H1 (cell line): ENCODE measurements at regions not wholly inside any gene's neighbourhood (a gene's known extent, or its start where the extent isn't known, plus 50 kb on each side); places are given as distances from the start of the nearest gene placed in this dataset.

Experiments used
- CTCF ChIA-PET: fragments of 300-600 bp; sonication (Branson Sonifier 250); formaldehyde crosslinking; loops from one replicate; lab custom pipeline; 2021; ENCODE audit not compliant: partially characterized antibody; lab: Charles Lee
- POLR2A ChIA-PET: fragments of 300-600 bp; sonication (Branson Sonifier 250); formaldehyde crosslinking; loops from one replicate; lab custom pipeline; 2021; ENCODE audit warnings: inconsistent platforms; ENCODE audit not compliant: partially characterized antibody; lab: Charles Lee
- DNase-seq, 2 experiments: peaks; one replicate each; pipeline versions ENCODE4 v3.0.0 to v3.0.0-alpha.2; 2010 to 2022; ENCODE audit warnings: low spot score in 2 of 2, low read depth in 1 of 2, mixed read lengths in 1 of 2
- FAIRE-seq: peaks from 2 replicates; lab custom pipeline; 2011; peaks lifted over from hg19 to GRCh38; lab: Jason Lieb, UNC
- H2AFZ ChIP-seq: 2 replicates; pipeline ENCODE4 v1.8.1; 2012; ENCODE audit warnings: low read length, inconsistent platforms
- H2AK5ac ChIP-seq: 2 replicates; pipeline ENCODE4 v1.6.1; 2013; ENCODE audit warnings: low read depth, low read length
- H2BK120ac ChIP-seq: replicated peaks from 2 replicates; pipeline ENCODE3; 2013; ENCODE audit warnings: low read depth, low read length, inconsistent platforms
- H2BK12ac ChIP-seq: 2 replicates; pipeline ENCODE4 v1.6.1; 2013; ENCODE audit warnings: low read depth, low read length
- H2BK15ac ChIP-seq: 2 replicates; pipeline ENCODE4 v1.6.1; 2013; ENCODE audit warnings: low read length
- H2BK20ac ChIP-seq: 2 replicates; pipeline ENCODE4 v1.6.1; 2013; ENCODE audit warnings: low read length
- H2BK5ac ChIP-seq: 2 replicates; pipeline ENCODE4 v1.6.1; 2013; ENCODE audit warnings: low read depth, low read length
- H3K14ac ChIP-seq: 2 replicates; pipeline ENCODE4 v1.6.1; 2013; ENCODE audit warnings: inconsistent platforms; ENCODE audit not compliant: insufficient read length
- H3K18ac ChIP-seq: 2 replicates; pipeline ENCODE4 v1.6.1; 2013; ENCODE audit warnings: low read length; ENCODE audit errors: extremely low read depth
- H3K23ac ChIP-seq: 2 replicates; pipeline ENCODE4 v1.6.1; 2013; ENCODE audit warnings: inconsistent platforms; ENCODE audit not compliant: insufficient read length
- H3K23me2 ChIP-seq: 2 replicates; pipeline ENCODE4 v1.6.1; 2013; ENCODE audit warnings: low read depth, low read length
- H3K27ac ChIP-seq: 2 replicates; pipeline ENCODE4 v1.6.1; 2011; ENCODE audit warnings: low read depth, low read length, inconsistent platforms
- H3K27me3 ChIP-seq, 4 experiments: replicated peaks in 1 of 4; 1 replicate in 1 of 4; 2 replicates in 3 of 4; pipeline versions ENCODE4 v1.6.1 to v1.8.1; 2011 to 2013; ENCODE audit warnings: low read length in 3 of 4, mild to moderate bottlenecking in 3 of 4, inconsistent platforms in 2 of 4, mixed read lengths in 2 of 4, moderate library complexity in 1 of 4; ENCODE audit not compliant: control insufficient read depth in 3 of 4, insufficient read depth in 3 of 4; ENCODE audit errors: extremely low read depth in 1 of 4
- H3K36me3 ChIP-seq, 4 experiments: 2 replicates each; pipeline versions ENCODE4 v1.6.1 to v1.8.1; 2011 to 2013; ENCODE audit warnings: mild to moderate bottlenecking in 4 of 4, low read length in 3 of 4, moderate library complexity in 2 of 4, control low read depth in 1 of 4, inconsistent platforms in 1 of 4; ENCODE audit not compliant: insufficient read depth in 4 of 4, control insufficient read depth in 2 of 4
- H3K4ac ChIP-seq: replicated peaks from 2 replicates; pipeline ENCODE3; 2013; ENCODE audit warnings: low read length, low read depth, mixed read lengths, inconsistent platforms; ENCODE audit not compliant: insufficient read length
- H3K4me1 ChIP-seq, 4 experiments: replicated peaks in 1 of 4; 1 replicate in 1 of 4; 2 replicates in 3 of 4; pipeline versions ENCODE4 v1.6.1 to v1.8.1; 2011 to 2013; ENCODE audit warnings: low read length in 3 of 4, inconsistent platforms in 2 of 4, mixed read lengths in 1 of 4; ENCODE audit not compliant: insufficient read depth in 4 of 4, control insufficient read depth in 3 of 4
- H3K4me2 ChIP-seq, 2 experiments: 2 replicates each; pipeline versions ENCODE4 v1.6.1 to v1.8.1; 2011 to 2013; ENCODE audit warnings: low read depth in 2 of 2, low read length in 2 of 2, control low read depth in 1 of 2, inconsistent platforms in 1 of 2, mild to moderate bottlenecking in 1 of 2; ENCODE audit not compliant: insufficient read depth in 1 of 2
- H3K4me3 ChIP-seq, 4 experiments: fragments of 200-600, 300-600 bp in 1 of 4; sonication (generic), shearing (Covaris generic), sonication (Bioruptor Twin) in 1 of 4; 2 replicates each; pipeline versions ENCODE4 v1.5.1 to v1.8.1; 2011 to 2016; ENCODE audit warnings: low read length in 4 of 4, low read depth in 3 of 4, control low read depth in 2 of 4, inconsistent platforms in 2 of 4, mild to moderate bottlenecking in 2 of 4, mixed read lengths in 1 of 4, moderate library complexity in 1 of 4; ENCODE audit not compliant: insufficient read depth in 2 of 4; ENCODE audit errors: extremely low read depth in 1 of 4
- H3K56ac ChIP-seq: replicated peaks from 2 replicates; pipeline ENCODE3; 2013; ENCODE audit warnings: low read depth, mild to moderate bottlenecking, mixed read lengths, low read length, inconsistent platforms; ENCODE audit not compliant: insufficient read length
- H3K79me1 ChIP-seq: 2 replicates; pipeline ENCODE4 v1.6.1; 2013; ENCODE audit warnings: low read depth, low read length, control low read depth
- H3K79me2 ChIP-seq, 2 experiments: 2 replicates each; pipeline versions ENCODE4 v1.6.1 to v1.8.1; 2012 to 2013; ENCODE audit warnings: low read length in 2 of 2, mild to moderate bottlenecking in 2 of 2, inconsistent platforms in 1 of 2; ENCODE audit not compliant: insufficient read depth in 2 of 2, control insufficient read depth in 1 of 2
- H3K9ac ChIP-seq, 4 experiments: replicated peaks in 1 of 4; 1 replicate in 1 of 4; 2 replicates in 3 of 4; pipeline versions ENCODE4 v1.6.1 to v1.8.1; 2011 to 2013; ENCODE audit warnings: low read depth in 3 of 4, low read length in 3 of 4, control low read depth in 2 of 4, mild to moderate bottlenecking in 2 of 4, moderate library complexity in 2 of 4, inconsistent platforms in 1 of 4; ENCODE audit errors: extremely low read depth in 1 of 4
- H3K9me3 ChIP-seq, 2 experiments: 2 replicates each; pipeline versions ENCODE4 v1.6.1 to v1.8.1; 2012 to 2013; ENCODE audit warnings: mild to moderate bottlenecking in 2 of 2, moderate library complexity in 2 of 2, control low read depth in 1 of 2, inconsistent platforms in 1 of 2, low read depth in 1 of 2, low read length in 1 of 2, mixed read lengths in 1 of 2; ENCODE audit not compliant: insufficient read depth in 2 of 2
- H4K20me1 ChIP-seq, 2 experiments: replicated peaks in 1 of 2; 2 replicates each; pipeline versions ENCODE3 to v1.8.1; 2011 to 2013; ENCODE audit warnings: inconsistent platforms in 2 of 2, low read length in 2 of 2, mild to moderate bottlenecking in 1 of 2; ENCODE audit not compliant: insufficient read depth in 2 of 2, control insufficient read depth in 1 of 2
- H4K5ac ChIP-seq: 2 replicates; pipeline ENCODE4 v1.6.1; 2013; ENCODE audit warnings: low read length, low read depth, mixed read lengths, inconsistent platforms; ENCODE audit not compliant: insufficient read length
- H4K8ac ChIP-seq: 2 replicates; pipeline ENCODE4 v1.8.0; 2013; ENCODE audit warnings: mild to moderate bottlenecking, moderate library complexity, low read length, inconsistent platforms; ENCODE audit not compliant: insufficient read depth; ENCODE audit errors: extremely low read depth
- H4K91ac ChIP-seq: replicated peaks from 2 replicates; pipeline ENCODE3; 2013; ENCODE audit warnings: low read length, mixed read lengths, inconsistent platforms; ENCODE audit not compliant: insufficient read length
- GTF2F1 ChIP-seq: IDR thresholded peaks from 2 replicates; pipeline ENCODE4 v1.6.1; 2012; ENCODE audit warnings: low read depth, low read length, improper control_type of control experiment, borderline replicate concordance
- SIX5 ChIP-seq: IDR thresholded peaks from 2 replicates; pipeline ENCODE4 v1.6.1; 2011; ENCODE audit warnings: mild to moderate bottlenecking, low read depth, low read length
- SP2 ChIP-seq: IDR thresholded peaks from 2 replicates; pipeline ENCODE4 v1.6.1; 2012; ENCODE audit warnings: mild to moderate bottlenecking, low read length, inconsistent platforms
- WGBS, 2 experiments: shearing (Covaris generic) in 1 of 2; methylation state at CpG; one replicate each; pipeline versions ENCODE4 v1.1.6 to v1.1.7; 2013 to 2015; ENCODE audit warnings: low lambda C conversion rate in 2 of 2, mixed read lengths in 2 of 2, inconsistent platforms in 1 of 2, low coverage in 1 of 2, missing lambda C conversion rate in 1 of 2; ENCODE audit not compliant: insufficient replicate concordance in 2 of 2, insufficient coverage in 1 of 2, insufficient read length in 1 of 2; ENCODE audit errors: extremely low coverage in 1 of 2, missing lambda C conversion rate in 1 of 2; 5-methylcytosine and 5-hydroxymethylcytosine counted together

DNA sequence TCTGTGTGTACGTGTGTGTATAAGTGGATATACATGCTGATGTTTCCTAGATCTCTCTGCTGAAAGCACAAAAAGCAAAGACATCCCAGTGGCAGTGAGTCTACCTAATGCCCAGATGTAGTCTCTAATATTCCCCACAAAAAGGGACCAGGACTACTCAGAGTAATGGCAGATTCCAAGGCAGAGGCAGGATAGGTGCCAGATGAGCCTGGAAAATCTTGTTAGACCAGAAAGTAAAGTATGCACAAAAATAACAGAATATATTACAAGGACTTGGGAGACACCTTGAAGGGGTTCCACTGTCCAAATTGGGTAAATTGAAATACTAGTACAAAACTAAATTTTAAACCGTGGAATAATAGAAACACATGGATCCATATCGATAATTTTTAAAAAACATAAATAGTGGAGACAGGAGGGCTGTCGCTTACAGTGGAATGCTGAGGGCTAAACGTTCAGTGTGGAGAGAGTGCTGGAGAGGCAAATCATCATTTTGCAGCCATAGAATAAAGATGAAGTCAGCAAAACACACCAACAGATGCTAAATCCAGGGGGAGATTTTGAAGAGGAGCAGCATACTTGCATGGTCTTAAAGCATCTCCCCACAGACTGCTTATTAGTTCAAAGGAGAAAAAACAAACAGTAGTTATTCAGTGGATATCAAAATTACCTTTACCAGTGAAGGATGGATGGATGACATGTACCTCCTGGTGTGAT lies 123.4 kb upstream of the TSPAN5 start:
- Histone ChIP-seq H2BK12ac (no peak overlapping the region), H3K4me2 (no peak overlapping the region)
- WGBS, 2 experiments: 73% methylated on average over 5 of the region's 5 CpGs; no CpG with 5 or more reads in 1 of the 2 experiments
- TF ChIP-seq GTF2F1 (no peak), SP2 (no peak), SIX5 (no peak)

More for the DNA sequence above, 123.4 kb upstream of the TSPAN5 start:
- H2BK5ac ChIP-seq: no peak overlapping the region
- H2AFZ ChIP-seq: no peak overlapping the region
- CTCF ChIA-PET: no interaction called here
- no peaks in the 10 kb centered on the region; a peak in 1 of 7 replicates for H3K27me3 ChIP-seq
- no peak overlapping the region for H3K27ac ChIP-seq
- H3K4me1 ChIP-seq: no peaks in the 10 kb centered on the region
- no peak for FAIRE-seq
- H3K18ac ChIP-seq: no peak overlapping the region
- no peaks in the 10 kb centered on the region for H3K79me1 ChIP-seq
- no peak overlapping the region for H4K8ac ChIP-seq
- no peaks in the 10 kb centered on the region for H3K36me3 ChIP-seq
- no peak overlapping the region for H2BK120ac ChIP-seq
- no peak overlapping the region for H3K4me3 ChIP-seq
- H3K9ac ChIP-seq: no peak overlapping the region
- no peak overlapping the region for H4K91ac ChIP-seq
- H3K56ac ChIP-seq: no peak overlapping the region
- H2BK20ac ChIP-seq: no peak overlapping the region
- no peak overlapping the region for H3K4ac ChIP-seq
- H2BK15ac ChIP-seq: no peak overlapping the region
- no peak overlapping the region for H2AK5ac ChIP-seq
- no peaks in the 10 kb centered on the region for H4K20me1 ChIP-seq
- DNase-seq: no peak
- no peak overlapping the region for H3K14ac ChIP-seq
- no peak overlapping the region for H3K23ac ChIP-seq
- no peaks in the 10 kb centered on the region for H3K79me2 ChIP-seq
- H4K5ac ChIP-seq: no peak overlapping the region
- no peaks in the 10 kb centered on the region for H3K9me3 ChIP-seq
- no peaks in the 10 kb centered on the region; the same call in 1 of the 2 replicates for H3K23me2 ChIP-seq
- POLR2A ChIA-PET: no interaction called here
